ENCODE measurements at regions not wholly inside any gene's neighbourhood (a gene's known extent, or its start where the extent isn't known, plus 50 kb on each side); places are given as distances from the start of the nearest gene placed in this dataset.

- TF ChIP-seq EP300 (IDR thresholded peaks at IDR 0.05) (no peak), SREBF2 (IDR thresholded peaks at IDR 0.05) (no peak), POLR2A (IDR thresholded peaks at IDR 0.05; ENCODE audit: low read length) (no peak), NPAS2 (CRISPR knock-in tag; IDR thresholded peaks at IDR 0.05; ENCODE audit: borderline replicate concordance) (no peak), SMC3 (IDR thresholded peaks at IDR 0.05) (no peak), HOXB13 (CRISPR knock-in tag; IDR thresholded peaks at IDR 0.05; ENCODE audit: low read depth) (no peak), CHD2 (IDR thresholded peaks at IDR 0.05; ENCODE audit: low read length, partially characterized antibody) (no peak), KDM5A (IDR thresholded peaks at IDR 0.05) (no peak), MAFK (IDR thresholded peaks at IDR 0.05; ENCODE audit: partially characterized antibody) (no peak), REST (IDR thresholded peaks at IDR 0.05) (no peak)
- TF ChIP-seq, protein P1, sequence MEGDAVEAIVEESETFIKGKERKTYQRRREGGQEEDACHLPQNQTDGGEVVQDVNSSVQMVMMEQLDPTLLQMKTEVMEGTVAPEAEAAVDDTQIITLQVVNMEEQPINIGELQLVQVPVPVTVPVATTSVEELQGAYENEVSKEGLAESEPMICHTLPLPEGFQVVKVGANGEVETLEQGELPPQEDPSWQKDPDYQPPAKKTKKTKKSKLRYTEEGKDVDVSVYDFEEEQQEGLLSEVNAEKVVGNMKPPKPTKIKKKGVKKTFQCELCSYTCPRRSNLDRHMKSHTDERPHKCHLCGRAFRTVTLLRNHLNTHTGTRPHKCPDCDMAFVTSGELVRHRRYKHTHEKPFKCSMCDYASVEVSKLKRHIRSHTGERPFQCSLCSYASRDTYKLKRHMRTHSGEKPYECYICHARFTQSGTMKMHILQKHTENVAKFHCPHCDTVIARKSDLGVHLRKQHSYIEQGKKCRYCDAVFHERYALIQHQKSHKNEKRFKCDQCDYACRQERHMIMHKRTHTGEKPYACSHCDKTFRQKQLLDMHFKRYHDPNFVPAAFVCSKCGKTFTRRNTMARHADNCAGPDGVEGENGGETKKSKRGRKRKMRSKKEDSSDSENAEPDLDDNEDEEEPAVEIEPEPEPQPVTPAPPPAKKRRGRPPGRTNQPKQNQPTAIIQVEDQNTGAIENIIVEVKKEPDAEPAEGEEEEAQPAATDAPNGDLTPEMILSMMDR (IDR thresholded peaks at IDR 0.05), result no peak
- TF ChIP-seq, protein P2, sequence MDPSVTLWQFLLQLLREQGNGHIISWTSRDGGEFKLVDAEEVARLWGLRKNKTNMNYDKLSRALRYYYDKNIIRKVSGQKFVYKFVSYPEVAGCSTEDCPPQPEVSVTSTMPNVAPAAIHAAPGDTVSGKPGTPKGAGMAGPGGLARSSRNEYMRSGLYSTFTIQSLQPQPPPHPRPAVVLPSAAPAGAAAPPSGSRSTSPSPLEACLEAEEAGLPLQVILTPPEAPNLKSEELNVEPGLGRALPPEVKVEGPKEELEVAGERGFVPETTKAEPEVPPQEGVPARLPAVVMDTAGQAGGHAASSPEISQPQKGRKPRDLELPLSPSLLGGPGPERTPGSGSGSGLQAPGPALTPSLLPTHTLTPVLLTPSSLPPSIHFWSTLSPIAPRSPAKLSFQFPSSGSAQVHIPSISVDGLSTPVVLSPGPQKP (IDR thresholded peaks at IDR 0.05; ENCODE audit: low read depth, low read length), result no peak
- TF ChIP-seq, protein P3, sequence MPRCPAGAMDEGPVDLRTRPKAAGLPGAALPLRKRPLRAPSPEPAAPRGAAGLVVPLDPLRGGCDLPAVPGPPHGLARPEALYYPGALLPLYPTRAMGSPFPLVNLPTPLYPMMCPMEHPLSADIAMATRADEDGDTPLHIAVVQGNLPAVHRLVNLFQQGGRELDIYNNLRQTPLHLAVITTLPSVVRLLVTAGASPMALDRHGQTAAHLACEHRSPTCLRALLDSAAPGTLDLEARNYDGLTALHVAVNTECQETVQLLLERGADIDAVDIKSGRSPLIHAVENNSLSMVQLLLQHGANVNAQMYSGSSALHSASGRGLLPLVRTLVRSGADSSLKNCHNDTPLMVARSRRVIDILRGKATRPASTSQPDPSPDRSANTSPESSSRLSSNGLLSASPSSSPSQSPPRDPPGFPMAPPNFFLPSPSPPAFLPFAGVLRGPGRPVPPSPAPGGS (IDR thresholded peaks at IDR 0.05), result no peak
These were observed 99.6 kb upstream of the SEMA3D start for GRCh38 chr7:85286446-85286845.

Measured in A549 (cell line).